ENCODE measurements at regions not wholly inside any gene's neighbourhood (a gene's known extent, or its start where the extent isn't known, plus 50 kb on each side); places are given as distances from the start of the nearest gene placed in this dataset.

DNA sequence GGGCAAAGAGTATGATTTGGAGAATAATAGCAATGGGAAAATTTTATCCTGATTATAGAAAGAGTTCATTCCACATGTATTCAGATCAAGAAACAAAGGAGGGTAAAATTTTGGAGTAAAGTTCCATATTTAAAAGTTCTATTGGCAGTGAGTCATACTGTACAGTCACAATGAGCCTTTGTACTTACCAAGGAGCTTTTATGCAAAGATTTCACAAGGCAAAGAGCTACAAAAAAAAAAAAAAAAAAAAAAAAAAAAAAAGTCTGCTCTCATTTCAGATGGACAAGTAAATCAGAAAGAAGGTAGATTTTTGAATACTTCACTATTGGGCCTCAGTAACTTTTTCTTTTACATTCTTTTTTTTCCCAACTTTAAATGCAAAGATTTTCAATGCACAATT is 1802.2 kb upstream of the PIK3C3 start:
- TF ChIP-seq CTCF (IDR thresholded peaks at IDR 0.05; ENCODE audit: insufficient read depth, low read length, poor library complexity, severe bottlenecking) (no peak), EZH2phosphoT487 (conservative IDR thresholded peaks at IDR 0.05; ENCODE audit: low read length) (no peak)

Measured in SU-DHL-6 (cell line).